ENCODE measurements at regions not wholly inside any gene's neighbourhood (a gene's known extent, or its start where the extent isn't known, plus 50 kb on each side); places are given as distances from the start of the nearest gene placed in this dataset.

DNA sequence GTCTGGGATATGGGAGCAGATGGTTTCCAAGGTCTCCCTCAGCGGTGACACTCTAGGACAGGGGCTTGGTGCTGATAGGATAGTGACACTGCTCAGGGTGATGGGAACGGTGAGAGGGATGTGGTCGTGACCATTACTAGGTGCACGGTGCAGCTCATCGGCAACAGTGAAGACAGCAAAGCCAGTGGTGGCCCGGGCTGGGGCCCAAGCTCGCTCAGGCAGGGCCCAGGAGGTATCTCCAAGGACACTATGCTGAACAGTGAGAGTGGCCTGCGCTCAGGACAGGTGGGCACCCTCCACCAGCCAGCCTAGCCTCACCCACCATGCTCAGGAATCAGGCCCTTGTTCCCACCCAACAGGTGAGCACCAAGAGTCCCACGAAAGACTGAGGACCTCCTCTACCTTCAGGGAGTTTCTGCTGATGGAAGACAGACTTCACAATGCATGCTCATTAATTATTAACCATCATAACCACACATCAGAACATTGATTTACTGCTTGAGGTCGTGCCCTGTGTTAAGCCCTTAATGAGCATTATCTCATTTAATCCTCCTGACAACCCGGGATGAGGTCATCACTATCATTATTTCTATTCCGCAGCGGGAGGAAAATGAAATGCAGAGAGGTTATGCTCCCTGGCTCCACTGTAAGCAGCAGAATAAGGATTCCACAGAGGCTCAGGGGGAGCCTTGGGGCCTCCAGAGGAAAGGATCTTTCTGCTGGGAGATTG is 269.4 kb downstream of the UACA start:
- TF ChIP-seq RAD21 (IDR thresholded peaks at IDR 0.05; ENCODE audit: low read depth): no peak
- no peak for TF ChIP-seq SP1 (IDR thresholded peaks at IDR 0.05; ENCODE audit: low read depth)
- TF ChIP-seq ZNF274 (IDR thresholded peaks at IDR 0.05; ENCODE audit: low read depth, low read length): no peak
- no peak for TF ChIP-seq POLR2A (IDR thresholded peaks at IDR 0.05; ENCODE audit: borderline replicate concordance, extremely low read depth, insufficient read depth, insufficient read length)
- TF ChIP-seq, protein P1, sequence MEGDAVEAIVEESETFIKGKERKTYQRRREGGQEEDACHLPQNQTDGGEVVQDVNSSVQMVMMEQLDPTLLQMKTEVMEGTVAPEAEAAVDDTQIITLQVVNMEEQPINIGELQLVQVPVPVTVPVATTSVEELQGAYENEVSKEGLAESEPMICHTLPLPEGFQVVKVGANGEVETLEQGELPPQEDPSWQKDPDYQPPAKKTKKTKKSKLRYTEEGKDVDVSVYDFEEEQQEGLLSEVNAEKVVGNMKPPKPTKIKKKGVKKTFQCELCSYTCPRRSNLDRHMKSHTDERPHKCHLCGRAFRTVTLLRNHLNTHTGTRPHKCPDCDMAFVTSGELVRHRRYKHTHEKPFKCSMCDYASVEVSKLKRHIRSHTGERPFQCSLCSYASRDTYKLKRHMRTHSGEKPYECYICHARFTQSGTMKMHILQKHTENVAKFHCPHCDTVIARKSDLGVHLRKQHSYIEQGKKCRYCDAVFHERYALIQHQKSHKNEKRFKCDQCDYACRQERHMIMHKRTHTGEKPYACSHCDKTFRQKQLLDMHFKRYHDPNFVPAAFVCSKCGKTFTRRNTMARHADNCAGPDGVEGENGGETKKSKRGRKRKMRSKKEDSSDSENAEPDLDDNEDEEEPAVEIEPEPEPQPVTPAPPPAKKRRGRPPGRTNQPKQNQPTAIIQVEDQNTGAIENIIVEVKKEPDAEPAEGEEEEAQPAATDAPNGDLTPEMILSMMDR (IDR thresholded peaks at IDR 0.05 in 2 of 3, conservative IDR thresholded peaks at IDR 0.05 in 1 of 3; ENCODE audit: borderline replicate concordance in 1 of 3, insufficient read depth in 1 of 3, low read depth in 2 of 3, low read length in 2 of 3): no peak
- TF ChIP-seq CBX3 (IDR thresholded peaks at IDR 0.05; ENCODE audit: low read depth): no peak
- TF ChIP-seq POLR2AphosphoS5 (IDR thresholded peaks at IDR 0.05; ENCODE audit: low read depth, low read length): no peak
- TF ChIP-seq SIN3A (IDR thresholded peaks at IDR 0.05; ENCODE audit: low read depth): no peak
